HG03097 (cell line): ENCODE measurements at regions not wholly inside any gene's neighbourhood (a gene's known extent, or its start where the extent isn't known, plus 50 kb on each side); places are given as distances from the start of the nearest gene placed in this dataset.
"Not testable (repeated sequence)": the region's sequence is repeated elsewhere in the genome, so short reads cannot be mapped to it uniquely, and the experiment has no call there.

Source experiments
- ATAC-seq: cut with Tn5 transposase; IDR thresholded peaks from one replicate; pipeline ENCODE4 v1.9.1; 2021; ENCODE audit not compliant: unreplicated experiment, low FRiP score

DNA sequence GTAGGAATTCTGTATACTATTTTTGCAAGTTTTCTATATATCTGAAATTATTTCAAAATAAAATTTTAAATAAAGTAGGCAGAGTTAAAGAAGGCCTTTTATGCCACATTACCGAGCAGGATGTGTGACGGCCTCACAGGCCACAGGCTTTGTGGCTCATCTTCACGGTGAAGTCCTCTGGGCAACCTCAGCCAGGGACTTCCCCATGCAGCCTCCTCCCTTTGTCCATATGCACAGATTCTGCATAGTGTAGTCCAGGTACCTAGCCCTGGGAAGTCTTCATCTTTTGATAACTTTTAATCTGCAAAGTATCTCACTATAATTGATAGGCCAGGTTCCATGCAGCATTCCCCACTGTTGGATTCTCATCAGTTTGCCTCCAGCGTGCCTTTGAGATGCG is 62.8 kb downstream of the ARHGAP11B start:
- not testable (repeated sequence) for ATAC-seq

DNA sequence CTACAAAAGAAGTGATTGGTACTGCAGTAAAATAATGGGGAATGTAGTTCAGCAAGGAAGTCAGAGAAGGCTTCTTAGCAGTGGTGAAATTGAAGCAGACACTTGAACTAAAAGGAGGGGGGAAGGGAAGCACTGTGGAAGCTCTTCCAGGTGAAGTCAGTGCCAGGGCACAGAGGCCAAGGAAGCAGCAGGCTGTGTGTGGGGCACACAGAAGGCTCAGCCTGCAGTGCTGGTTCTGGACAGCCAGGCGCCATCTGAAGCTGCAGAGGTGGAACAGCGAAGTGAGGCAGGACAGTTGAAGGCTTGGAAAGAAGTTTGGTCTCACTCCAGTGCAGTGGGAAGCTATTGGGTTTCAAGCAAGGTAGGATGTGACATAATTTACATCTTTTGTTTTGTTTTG is 64.2 kb downstream of the ARHGAP11B start:
- not testable (repeated sequence) for ATAC-seq

DNA sequence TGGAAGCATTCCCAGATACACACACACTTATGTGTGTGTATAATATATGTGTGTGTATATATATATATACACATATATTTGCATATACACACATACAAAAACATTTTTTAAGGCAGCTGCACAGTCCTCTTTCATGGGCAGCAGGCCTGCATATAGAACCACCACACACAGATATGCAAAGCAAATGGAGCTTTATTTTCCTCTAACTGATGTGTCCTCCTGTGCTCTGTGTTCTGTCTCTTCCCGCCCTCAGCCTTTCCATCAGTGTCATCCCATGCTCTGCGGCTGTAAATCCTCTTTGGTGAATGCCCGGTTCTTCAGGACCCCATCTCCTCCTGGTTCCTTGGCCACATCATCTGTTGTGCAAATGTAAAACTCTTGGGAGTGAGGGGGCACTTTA is 69.9 kb downstream of the ARHGAP11B start:
- not testable (repeated sequence) for ATAC-seq

DNA sequence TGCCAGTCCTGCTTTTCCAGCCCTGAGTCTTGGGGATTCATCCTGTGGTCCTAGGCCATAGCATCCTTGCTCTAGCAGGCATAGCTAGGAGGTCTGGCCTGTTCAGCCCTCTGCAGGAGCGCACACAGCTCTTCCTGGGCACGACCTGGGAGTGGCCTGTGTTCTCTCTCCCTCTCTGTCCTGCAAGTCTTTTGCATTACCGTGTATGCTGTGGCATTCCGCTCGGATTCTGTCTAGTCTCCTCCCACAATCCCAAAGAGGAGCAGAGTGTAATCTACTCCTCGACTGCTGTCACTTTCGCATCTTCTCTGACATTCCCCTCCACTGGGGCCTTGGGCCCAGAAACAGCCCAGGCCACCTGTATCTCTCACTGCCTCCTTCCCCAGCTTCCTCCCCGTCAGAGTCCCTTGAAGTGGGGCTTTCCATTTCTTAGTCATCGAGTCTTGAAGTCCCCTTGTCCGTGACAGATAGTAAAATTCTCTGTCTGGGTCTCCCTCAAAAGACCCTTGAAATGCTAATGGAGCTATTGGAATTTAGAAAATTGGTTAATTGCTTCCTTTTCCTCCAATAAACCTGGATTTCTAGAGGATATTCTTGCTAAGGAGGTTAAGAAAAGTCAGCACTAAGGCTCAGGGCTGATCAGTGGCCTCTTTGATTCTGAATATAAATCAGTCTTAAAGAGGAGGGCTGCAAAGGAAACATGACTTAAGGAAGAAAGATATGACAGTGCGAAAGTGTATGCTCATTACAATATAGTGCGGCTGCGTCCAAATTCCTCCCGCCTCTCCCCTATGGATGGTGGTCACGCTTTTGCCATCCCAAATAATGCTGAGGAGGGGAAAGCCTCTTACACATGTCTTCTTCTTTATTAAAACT is 70.7 kb downstream of the ARHGAP11B start:
- ATAC-seq: peak; percentile 64

DNA sequence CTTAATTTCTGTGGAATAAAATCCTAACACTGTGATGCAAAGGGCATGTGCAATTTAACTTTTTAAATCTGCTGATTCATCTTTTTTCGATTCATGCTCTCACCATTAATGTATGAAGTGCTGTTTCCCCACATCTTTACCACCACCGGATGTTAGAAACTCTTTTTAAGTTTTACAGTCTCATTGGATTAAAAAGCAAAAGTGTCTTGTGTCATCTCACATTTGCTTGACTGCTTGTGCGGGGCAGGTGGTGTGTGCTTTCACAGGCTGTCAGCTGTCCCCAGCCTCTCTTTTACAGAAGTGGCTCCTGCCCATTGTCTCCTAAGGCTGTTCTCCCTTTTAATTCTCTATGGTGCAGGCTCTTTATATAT is 71.4 kb downstream of the ARHGAP11B start:
- peak; percentile 43 for ATAC-seq

DNA sequence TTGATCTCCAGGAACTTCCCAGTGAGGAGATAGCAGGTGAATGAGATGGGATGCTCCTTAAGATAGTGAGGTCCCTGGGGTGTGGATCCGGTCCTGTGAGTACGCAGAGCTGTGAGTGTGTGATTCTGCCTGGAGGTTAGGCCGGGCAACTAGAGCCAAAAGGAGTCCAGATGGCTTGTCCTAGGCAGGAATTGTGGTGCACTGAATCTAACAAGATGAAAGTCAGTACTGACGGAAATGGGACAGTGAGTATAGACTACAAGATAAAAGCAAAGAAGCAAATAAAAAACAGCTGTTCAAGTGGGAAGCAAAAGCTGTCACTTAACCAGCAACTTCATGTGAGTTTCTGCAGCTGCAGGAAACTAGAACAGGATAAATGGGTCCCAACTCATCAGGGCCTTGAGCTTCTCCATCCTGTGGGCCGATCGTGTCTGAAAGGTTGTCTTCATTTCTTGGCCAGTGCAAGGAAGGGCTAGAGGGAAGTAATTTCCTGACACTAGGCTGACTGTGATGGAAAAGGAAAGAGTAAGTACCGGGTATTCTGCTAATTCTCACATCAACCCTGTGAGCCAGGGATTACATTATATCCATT is 74.2 kb downstream of the ARHGAP11B start:
- not testable (repeated sequence) for ATAC-seq

DNA sequence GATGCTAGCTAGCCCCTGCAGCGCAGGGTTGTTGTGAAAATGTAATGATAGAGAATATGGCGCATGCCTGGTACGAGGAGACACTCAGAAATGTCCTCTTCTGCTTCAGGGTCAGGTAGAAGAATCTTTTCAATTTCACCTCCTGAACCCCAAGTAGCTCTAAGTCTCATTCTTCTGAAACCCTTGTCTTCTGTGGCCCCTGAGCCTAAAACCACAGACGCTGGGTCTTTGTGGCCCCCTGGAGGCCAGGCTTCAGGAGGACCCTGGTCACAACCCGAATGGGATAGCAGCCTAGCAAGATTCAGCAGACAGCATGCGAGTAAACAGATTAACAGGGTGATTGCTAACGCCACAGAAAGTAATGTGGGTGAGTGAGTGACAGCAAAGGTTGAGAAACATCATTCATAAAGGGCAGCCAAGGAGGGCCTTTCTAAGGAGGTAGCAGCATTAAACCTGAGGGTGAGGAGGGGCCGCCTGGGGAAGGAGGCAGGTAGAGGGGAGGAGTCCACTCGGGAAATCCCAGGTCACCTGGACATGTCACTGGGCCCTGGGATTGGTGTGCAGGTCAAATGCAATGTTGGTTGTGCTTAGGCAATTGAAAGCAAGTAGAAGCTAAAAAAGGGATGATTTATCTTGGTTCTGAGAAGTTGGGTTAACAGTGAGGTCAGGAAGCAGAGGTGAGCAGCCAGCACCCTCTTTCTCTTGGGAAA is 82.2 kb downstream of the ARHGAP11B start:
- not testable (repeated sequence) for ATAC-seq

DNA sequence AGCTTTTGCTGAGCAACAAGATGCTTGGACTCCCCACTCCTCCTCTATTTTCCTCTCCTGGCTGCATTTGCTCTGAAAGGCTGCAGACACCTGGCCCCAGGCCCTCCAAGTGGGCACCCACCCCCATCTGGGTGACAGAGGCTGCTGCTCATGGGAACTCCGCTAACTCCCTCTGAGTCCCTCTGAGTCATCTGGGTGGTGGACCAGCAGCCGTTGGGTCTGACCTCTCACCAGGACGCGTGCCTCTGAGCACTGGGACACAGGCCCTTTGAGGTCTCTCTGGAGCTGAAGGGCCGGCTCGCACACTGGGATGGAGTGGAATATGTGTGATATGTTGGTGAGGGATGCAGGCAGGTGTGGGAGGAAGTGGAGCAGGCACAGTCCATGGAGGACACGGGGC is 82.9 kb downstream of the ARHGAP11B start:
- ATAC-seq: not testable (repeated sequence)

DNA sequence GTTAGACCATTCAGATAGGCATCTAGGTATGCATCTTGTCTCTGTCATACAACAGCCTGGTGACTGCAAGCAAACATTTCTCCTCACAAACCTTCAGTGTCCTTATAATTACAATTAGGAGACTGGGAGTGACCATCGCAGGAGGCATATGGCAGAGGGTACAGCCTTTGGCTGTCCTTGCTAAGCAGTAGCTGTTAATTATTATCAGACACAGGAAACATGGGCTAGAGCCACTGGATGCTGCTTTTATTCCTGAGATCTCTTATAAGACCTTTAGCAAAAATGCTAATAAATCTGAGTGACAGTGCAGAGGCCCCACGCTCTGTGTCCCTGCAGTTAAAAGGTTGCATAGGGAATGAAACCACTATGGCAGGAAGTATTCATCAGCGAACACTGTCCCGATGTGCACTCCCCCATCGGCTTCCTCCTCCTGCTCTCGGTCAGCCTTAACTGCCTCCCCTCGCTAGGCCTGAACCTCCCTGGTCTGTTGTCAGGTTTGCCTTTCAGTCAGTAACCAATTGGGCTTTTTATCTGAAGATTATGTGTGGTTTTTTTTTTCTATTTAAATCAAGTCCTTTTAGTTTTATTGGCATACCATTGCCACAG is 92.2 kb downstream of the ARHGAP11B start:
- not testable (repeated sequence) for ATAC-seq

DNA sequence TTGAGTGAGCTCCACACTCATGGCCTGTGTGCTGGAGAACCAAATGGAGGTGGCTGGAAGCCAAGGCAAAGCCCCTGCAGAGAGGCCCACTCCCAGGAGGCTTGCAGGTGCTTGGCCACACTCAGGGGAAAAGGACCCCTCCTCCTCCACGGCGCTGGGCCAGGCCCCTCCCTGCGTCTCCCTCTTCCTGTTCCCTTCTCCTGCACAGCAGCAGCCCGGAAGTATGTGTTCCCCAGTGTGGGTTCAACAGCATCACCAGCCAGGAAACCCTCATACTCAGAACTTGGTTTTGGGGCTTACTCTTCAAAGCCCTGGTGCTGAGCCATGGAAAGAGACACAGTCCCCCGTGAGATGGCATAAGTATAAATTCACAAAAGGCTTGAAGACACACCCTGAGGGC is 93.4 kb downstream of the ARHGAP11B start:
- not testable (repeated sequence) for ATAC-seq

DNA sequence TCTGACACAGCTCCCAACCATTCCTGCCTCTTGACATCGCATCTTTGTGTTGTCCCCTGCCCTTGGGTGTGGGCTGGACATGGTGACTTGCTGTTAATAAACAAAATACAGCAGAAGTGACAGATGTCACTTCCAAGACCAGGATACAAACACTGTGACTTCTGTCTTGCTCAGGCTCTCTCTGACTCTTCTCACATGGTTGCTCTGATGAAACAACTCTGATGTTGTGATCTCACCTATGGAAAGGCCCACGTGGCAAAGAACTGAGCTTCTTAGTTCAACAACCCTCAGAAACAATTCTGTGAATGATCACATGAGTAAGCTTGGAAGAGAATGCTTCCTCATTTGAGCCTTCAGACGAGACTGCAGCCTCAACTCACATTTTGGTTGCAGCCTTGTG is 94.9 kb downstream of the ARHGAP11B start:
- not testable (repeated sequence) for ATAC-seq

DNA sequence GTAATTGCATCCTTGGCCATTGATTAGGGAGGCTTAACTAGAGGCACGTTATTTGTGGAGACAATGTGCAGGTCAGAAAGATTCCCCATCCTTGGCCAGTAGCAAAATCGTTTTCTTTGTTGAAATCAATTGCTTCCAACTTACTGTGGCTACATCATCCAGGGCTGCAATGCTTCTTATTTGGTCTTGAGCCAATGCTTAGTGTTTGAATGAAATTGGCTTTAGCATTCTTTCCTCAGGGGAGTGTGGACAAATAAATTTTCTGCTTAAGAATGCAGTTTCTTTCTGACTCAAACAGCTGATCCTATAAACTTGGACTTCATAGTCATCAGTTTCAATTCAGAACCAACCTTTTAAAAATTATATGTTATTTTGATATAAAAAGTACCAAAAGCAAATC is 95.6 kb downstream of the ARHGAP11B start:
- ATAC-seq: not testable (repeated sequence)

DNA sequence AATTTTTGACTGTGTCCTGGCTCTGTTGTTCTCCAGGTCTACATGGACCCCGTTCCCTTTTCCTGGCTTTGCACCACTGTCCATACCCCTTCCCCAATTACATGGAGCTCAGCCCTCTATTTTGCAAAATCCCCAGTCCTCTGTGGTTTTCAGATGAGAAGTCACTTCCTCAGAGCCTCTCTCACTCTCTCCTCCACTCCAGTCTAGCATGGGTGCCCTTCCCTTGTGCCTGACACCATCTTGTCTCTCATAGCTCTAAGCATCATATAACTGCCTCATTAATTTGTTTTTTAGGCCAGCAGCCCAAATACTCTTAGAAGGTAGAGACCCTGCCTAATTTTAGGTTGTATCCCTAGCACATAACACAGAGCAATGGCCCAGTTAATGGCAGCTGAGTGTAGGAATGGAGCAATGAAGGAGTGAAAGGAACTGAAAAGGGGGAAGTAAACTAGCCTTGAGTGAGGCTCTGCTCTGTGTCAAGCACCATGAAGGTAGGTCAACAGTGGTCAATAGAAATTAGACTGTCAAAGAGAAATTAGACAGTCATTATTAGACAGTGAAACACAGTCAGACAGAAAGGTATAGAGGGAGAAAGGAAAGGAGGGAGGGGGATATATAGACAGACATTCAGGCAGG is 97.7 kb downstream of the ARHGAP11B start:
- ATAC-seq: not testable (repeated sequence)

DNA sequence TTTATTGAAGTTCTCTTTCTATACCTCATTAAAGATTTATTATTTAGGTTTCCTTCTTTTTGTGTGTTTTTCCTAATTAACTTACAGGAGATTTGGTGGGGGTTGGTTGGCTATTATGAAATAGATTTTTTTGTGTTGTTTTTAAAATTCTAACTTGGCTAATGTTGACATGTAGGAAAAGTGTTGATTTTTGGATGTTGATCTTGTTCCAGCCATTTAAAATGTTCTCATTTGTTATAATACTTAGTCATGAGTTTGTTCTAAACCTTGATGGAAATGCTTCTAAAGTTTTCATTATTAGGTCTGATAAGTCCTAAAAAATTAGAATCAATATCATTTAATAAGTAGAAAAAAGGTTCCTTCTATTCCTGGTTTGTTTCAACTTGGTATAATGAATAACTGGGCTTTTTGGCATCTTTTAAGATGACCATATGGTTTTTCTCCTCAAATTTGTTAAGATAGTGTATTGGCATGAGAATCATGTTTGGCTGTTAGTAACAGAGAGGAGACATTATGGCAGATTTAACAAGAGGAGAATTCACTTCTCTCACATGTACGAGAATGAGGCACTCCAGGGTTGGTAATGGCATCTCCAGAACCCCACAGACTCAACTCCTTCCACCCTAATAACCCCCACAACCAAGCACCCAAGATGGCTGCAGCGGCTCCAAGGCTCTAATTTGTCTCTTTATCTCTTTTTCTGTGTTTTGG is 104.1 kb downstream of the ARHGAP11B start:
- not testable (repeated sequence) for ATAC-seq

DNA sequence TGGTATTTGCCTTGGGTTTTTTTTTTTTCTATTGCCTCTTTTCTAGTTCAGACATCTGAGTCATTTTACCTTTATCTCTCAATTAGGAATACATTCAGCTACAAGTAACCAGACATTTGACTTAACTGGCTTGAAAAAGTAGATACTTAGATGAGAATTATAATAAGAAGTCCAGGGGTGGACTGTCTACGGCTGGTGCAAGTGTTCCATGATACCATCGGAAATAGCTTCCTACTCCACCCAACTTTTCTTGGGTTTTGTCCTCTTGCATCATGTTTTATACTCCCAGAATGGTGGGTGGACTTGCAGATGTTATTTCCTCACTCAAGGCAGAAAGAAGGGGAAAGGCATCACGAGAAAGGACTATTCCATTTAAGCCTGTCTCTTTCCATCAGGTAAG is 104.7 kb downstream of the ARHGAP11B start:
- not testable (repeated sequence) for ATAC-seq

DNA sequence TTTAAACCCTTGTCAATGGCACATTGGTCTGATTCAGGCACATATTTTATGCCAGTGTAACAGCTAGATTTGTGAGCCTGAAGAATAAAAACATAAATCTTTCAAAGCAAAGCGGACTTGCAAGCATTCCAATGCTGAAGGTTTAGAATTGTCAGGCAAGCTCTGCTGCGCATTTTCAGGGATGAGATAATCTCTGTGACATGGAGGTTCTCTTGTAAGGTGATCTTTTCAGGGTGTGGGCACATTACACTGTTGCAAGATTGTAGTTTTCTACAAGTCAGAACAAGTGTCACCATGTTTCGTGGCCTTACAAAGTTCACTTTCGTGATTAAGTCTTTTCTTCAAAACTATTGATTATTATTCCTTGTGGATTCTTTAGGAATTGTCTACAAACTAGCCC is 106.2 kb downstream of the ARHGAP11B start:
- ATAC-seq: not testable (repeated sequence)

DNA sequence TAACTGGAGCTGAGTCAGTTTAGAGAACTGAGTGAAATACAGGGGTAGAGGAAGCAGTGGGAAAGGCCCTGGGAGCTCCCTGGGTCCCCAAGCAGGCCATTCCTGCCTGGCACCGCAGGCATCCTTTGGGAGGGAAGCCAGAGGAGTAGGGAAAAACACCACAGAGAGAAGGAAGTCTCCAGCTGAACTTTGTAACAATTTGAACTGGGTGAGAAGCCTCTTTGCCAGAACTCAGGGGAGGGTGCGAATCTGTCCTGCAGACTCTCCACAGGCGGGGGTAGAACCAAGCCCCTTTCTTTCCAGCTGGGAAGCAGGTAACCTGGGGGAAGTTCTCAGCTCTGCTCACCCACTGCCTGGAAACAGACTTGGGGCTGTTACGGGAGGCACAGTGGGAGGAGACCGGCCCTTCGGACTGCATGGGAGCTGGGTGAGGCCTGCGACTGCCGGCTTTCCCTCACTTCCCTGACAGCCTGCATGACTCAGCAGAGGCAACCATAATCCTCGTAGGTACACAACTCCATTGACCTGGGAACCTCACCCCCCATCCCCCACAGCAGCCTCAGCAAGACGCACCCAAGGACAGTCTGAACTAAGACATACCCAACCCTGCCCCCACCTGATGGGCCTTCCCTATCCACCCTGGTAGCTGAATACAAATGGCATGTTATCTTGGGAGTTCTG is 110.1 kb downstream of the ARHGAP11B start:
- not testable (repeated sequence) for ATAC-seq

DNA sequence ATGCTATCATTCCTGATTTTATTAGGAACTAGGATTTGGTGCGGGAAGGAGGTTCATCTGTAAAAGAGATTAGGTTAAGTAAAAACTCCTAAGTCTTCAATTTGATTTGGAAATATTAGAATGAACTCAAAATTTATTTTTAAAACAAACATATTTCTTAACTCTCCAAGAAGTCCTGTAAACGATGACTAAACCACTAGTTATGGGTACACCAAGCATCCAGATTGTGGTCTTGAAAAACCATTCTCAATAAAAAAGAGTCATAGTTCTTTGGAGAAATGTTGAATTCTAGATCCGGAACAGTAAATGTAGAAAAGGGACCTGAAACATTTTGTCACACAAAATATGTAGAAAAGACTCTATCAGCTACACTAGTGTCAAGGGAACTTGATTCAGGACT is 116.9 kb downstream of the ARHGAP11B start:
- ATAC-seq: not testable (repeated sequence)

DNA sequence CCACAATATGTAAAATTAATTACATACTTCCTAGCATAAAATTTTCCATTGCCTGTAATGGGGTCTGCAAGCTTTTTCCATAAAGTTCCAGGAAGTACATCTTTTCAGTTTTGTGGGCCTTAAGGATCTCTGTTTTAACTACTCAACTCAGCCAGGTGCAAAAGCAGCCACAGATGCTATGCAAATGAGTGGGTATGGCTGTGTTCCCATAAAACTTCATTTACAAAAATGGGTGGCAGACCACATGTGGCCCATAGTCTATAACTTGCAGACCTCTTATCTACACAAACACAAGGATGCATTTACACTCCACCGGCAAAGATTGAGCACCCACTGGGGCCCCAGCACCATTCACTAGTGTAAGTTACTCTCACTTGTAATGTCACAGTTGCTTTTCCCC is 123.1 kb downstream of the ARHGAP11B start:
- ATAC-seq: not testable (repeated sequence)
